Osteoblast (primary cell): ENCODE measurements at regions not wholly inside any gene's neighbourhood (a gene's known extent, or its start where the extent isn't known, plus 50 kb on each side); places are given as distances from the start of the nearest gene placed in this dataset.

ENCODE experiments used
- DNase-seq: peaks from one replicate; pipeline ENCODE4 v3.0.0; 2011; ENCODE audit warnings: low spot score, mixed read lengths; ENCODE audit not compliant: insufficient read length; ENCODE audit errors: missing footprints
- H2AFZ ChIP-seq: 2 replicates; pipeline ENCODE4 v1.6.0; 2011; ENCODE audit warnings: mild to moderate bottlenecking, low read length
- H3K27ac ChIP-seq: 2 replicates; pipeline ENCODE4 v1.5.1; 2011; ENCODE audit warnings: mild to moderate bottlenecking, low read depth, low read length, moderate library complexity
- H3K27me3 ChIP-seq: 2 replicates; pipeline ENCODE4 v1.6.0; 2012; ENCODE audit warnings: mild to moderate bottlenecking, control low read depth, inconsistent platforms, low read length, moderate library complexity; ENCODE audit not compliant: insufficient read depth
- H3K36me3 ChIP-seq: 2 replicates; pipeline ENCODE4 v1.5.1; 2011; ENCODE audit warnings: mild to moderate bottlenecking, low read length, control low read depth, moderate library complexity; ENCODE audit not compliant: insufficient read depth
- H3K4me1 ChIP-seq: 2 replicates; pipeline ENCODE4 v1.5.1; 2011; ENCODE audit warnings: mild to moderate bottlenecking, low read length, control low read depth, moderate library complexity; ENCODE audit not compliant: insufficient read depth
- H3K4me2 ChIP-seq: 2 replicates; pipeline ENCODE4 v1.6.0; 2011; ENCODE audit warnings: mild to moderate bottlenecking, low read length; ENCODE audit not compliant: insufficient read depth
- H3K4me3 ChIP-seq: fragments of 200-600 bp; sonication (generic); 3 replicates; pipeline ENCODE4 v1.5.1; 2012; ENCODE audit warnings: mild to moderate bottlenecking, low read length, inconsistent platforms; ENCODE audit not compliant: insufficient read depth
- H3K79me2 ChIP-seq: 2 replicates; pipeline ENCODE4 v1.6.0; 2012; ENCODE audit warnings: mild to moderate bottlenecking, low read length, control low read depth, inconsistent platforms; ENCODE audit not compliant: insufficient read depth
- H3K9me3 ChIP-seq: 2 replicates; pipeline ENCODE4 v1.5.1; 2011; ENCODE audit warnings: low read depth, low read length, control low read depth
- H4K20me1 ChIP-seq: 2 replicates; pipeline ENCODE4 v1.6.0; 2012; ENCODE audit warnings: mild to moderate bottlenecking, low read length, control low read depth; ENCODE audit not compliant: insufficient read depth
- TF ChIP-seq, protein P1 (sequence below): IDR thresholded peaks from 2 replicates; pipeline ENCODE4 v1.5.1; 2011; ENCODE audit warnings: mild to moderate bottlenecking, low read depth, low read length, moderate library complexity; ENCODE audit errors: extremely low read depth

DNA sequence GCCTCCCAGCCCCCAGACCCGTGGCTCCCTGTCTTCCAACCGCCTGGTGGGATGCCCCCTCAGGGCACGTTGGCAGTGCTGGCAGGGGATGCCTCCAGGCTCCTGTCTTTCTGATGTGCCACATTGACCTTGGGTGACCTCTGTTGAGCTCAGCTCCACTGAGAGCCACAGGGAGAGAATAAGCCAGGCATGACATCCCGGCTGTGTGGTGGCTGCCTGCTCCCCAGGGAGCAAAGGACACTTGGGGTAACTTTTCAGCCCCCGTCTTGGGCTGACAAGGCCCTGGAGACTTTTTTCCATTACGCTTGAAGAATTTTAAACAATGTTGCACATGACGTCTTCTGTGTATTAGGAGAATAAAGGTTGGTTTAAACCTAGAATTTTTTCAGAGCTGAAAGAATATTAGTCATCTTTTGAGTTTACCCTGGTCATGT lies 246.0 kb downstream of the TSN start:
- DNase-seq = no peak
- Histone ChIP-seq H2AFZ (no peak overlapping the region), H3K9me3 (no peaks in the 10 kb centered on the region), H3K4me1 (no peaks in the 10 kb centered on the region), H4K20me1 (no peaks in the 10 kb centered on the region), H3K27ac (no peak overlapping the region), H3K79me2 (no peaks in the 10 kb centered on the region), H3K36me3 (no peaks in the 10 kb centered on the region), H3K4me3 (no peak overlapping the region), H3K4me2 (no peak overlapping the region), H3K27me3 (no peaks in the 10 kb centered on the region)
- TF ChIP-seq, protein P1, sequence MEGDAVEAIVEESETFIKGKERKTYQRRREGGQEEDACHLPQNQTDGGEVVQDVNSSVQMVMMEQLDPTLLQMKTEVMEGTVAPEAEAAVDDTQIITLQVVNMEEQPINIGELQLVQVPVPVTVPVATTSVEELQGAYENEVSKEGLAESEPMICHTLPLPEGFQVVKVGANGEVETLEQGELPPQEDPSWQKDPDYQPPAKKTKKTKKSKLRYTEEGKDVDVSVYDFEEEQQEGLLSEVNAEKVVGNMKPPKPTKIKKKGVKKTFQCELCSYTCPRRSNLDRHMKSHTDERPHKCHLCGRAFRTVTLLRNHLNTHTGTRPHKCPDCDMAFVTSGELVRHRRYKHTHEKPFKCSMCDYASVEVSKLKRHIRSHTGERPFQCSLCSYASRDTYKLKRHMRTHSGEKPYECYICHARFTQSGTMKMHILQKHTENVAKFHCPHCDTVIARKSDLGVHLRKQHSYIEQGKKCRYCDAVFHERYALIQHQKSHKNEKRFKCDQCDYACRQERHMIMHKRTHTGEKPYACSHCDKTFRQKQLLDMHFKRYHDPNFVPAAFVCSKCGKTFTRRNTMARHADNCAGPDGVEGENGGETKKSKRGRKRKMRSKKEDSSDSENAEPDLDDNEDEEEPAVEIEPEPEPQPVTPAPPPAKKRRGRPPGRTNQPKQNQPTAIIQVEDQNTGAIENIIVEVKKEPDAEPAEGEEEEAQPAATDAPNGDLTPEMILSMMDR = no peak

DNA sequence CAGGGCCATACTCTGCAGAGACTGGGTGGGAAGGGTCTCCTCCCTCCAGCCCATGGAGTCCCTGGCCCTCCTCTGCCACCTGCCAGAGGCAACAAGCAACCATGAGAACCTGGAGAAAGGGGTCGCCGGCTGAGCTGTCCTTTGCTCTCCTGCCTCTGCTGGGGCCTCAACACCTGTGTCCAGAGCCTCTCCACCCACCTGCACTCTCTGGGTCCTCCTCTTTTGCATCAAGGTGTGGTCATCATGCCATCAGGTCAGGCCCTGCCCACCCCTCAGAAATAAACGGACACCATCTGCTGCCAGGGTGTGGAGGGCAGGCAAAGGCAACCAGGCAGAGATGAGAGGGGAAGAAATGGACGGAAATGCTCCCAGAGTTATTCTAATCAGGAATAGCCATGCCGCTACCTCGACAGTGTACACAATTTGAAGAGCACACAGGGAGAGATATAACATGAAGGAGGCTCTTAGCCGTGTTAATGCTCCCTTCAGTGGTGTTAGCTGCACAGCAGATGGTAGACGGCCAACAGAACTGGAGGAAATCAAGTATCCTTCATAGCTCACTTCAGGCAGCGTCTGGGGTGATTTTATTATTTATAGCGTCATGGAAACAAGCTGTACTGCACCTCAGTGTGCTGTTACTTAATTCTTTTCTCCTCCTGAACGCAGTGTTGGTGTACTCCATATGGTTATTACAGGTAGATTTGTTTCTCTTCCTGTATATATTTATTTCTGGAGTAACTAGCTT lies 247.9 kb downstream of the TSN start:
- Histone ChIP-seq H2AFZ (no peak overlapping the region), H3K9me3 (no peaks in the 10 kb centered on the region), H3K4me1 (no peaks in the 10 kb centered on the region), H3K27me3 (no peaks in the 10 kb centered on the region), H3K4me3 (no peak overlapping the region), H3K27ac (no peak overlapping the region), H3K79me2 (no peaks in the 10 kb centered on the region), H3K36me3 (no peaks in the 10 kb centered on the region), H4K20me1 (no peaks in the 10 kb centered on the region), H3K4me2 (no peak overlapping the region)
- no peak for DNase-seq
- TF ChIP-seq, protein P1 = no peak

DNA sequence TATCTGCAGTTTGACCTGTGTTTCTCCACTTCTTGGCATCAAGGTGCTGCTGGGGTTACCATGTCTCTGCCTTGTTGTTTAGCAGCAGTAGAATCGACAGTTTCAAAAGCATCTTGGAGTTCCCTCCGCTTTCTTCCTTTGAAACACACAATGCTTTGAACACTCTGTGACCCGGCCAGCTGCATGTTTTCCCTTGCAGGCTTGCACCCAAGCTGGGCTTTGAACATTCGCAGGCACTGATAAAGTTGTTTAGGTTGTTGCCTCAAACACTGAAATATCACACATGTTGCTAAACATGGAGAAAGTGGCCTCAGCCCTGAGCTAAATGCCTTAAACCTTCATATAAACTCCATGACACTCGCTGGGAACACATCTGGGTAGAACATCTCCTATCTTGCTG lies 251.7 kb downstream of the TSN start:
- H3K79me2 ChIP-seq = no peaks in the 10 kb centered on the region
- H3K4me3 ChIP-seq = no peak overlapping the region
- H3K36me3 ChIP-seq = no peaks in the 10 kb centered on the region
- no peak overlapping the region for H3K4me2 ChIP-seq
- no peak overlapping the region for H2AFZ ChIP-seq
- no peaks in the 10 kb centered on the region for H3K27me3 ChIP-seq
- H3K27ac ChIP-seq = no peak overlapping the region
- DNase-seq = no peak
- no peaks in the 10 kb centered on the region for H3K9me3 ChIP-seq
- TF ChIP-seq, protein P1 = no peak
- H3K4me1 ChIP-seq = peaks cover 3% of the 10 kb centered on the region
- H4K20me1 ChIP-seq = no peaks in the 10 kb centered on the region

DNA sequence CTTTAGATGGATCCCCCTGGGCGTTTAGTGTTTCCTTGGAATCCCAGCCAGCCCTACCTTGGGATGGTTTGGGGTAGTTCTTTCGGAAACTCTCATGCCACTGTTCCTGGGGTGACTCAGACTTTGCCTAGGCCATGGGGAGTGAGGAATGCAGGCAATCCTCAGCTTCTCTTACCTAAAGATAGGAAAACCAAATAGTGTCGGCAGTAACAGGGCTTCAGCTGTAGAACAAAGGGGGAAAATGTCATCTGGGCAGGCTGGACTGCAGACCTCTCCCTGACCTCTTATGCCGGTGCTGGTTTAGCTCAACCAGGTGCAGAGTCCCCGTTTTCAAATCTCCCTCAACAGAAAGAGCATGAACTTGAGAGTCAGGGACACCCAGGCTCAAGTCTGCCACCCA lies 252.1 kb downstream of the TSN start:
- TF ChIP-seq, protein P1 = no peak
- Histone ChIP-seq H2AFZ (no peak overlapping the region), H3K27me3 (no peaks in the 10 kb centered on the region), H3K4me3 (no peak overlapping the region), H3K27ac (no peak overlapping the region), H4K20me1 (no peaks in the 10 kb centered on the region), H3K79me2 (no peaks in the 10 kb centered on the region), H3K4me2 (no peak overlapping the region), H3K36me3 (no peaks in the 10 kb centered on the region), H3K4me1 (peaks cover 5% of the 10 kb centered on the region), H3K9me3 (no peaks in the 10 kb centered on the region)
- no peak for DNase-seq
